ENCODE measurements at regions not wholly inside any gene's neighbourhood (a gene's known extent, or its start where the extent isn't known, plus 50 kb on each side); places are given as distances from the start of the nearest gene placed in this dataset.
"Not testable (repeated sequence)": the region's sequence is repeated elsewhere in the genome, so short reads cannot be mapped to it uniquely, and the experiment has no call there.

DNA sequence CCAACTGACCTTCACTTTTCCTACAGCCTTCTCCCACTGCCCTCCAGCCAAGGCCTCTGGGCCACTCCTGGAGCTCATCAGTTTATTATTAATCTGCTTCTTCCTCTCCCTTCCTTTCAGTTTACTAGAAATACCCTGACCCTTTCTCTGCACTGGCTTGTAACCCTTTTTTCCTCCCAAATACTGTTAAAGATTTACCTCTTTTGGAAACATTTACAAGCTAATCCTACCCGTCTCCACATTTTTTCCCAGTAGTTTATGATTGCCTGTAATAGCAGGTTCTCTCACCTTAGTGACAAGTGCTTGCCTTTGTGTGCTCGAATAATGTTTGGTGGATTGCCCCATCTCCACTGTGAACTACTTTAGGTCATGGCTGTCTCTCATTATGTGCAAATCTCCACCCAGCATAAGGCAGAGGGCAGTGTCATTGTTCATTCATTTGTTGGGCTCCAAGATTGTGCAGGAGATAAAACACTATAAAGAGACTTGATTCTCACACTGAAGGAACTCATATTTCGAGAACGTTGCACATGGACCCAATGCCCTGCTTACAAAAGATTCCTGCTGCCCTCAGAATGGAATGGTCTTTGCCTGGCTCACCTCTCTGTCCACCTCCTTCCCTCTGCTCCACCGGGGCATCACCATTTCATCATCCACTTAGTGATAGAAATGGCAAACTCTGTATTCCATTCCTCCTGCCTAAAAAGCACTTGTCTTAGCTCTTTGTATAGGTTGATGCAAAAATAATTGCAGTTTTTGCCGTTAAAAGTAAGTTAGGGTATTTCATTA lies 491.1 kb downstream of the UTRN start:
- DNase-seq (ENCODE audit: low spot score): no peak

DNA sequence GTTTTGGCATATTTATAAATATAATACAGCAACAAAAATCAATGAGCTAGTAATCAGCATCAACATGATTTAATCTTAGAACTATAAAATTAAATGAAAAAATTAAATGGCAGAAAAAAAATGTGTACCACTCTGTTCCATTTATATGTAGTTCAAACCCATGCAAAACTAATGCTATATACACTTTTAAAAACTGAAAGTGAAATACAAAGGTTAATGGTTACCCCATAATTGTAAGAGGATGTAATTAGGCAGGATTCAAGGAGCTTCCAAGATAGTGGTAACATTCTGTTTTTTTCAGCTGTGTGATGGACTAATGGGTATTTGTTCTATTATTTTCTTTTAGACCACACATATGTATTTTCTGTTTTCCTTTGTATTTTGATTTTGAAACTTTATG lies 492.1 kb downstream of the UTRN start:
- DNase-seq (ENCODE audit: low spot score): no peak

DNA sequence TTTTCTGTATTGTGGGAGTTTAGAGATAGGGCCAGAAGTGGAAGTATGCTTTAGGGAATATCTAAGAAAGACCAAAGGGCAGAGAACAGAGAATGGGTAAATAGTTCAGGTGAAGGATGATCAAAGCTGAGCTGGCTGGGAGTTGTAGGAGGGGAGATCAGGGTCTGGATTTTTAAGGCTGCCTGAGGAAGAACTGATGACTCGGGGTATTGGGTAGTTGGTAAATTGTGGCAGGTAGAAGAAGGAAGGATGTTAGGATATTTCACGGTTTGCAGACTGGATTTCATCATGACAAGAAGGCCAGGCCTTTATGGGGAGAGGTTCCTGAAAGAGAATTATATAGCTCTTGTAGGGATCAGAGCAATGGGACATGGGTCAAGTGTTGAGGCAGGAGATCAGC lies 492.9 kb downstream of the UTRN start:
- DNase-seq (ENCODE audit: low spot score): no peak

DNA sequence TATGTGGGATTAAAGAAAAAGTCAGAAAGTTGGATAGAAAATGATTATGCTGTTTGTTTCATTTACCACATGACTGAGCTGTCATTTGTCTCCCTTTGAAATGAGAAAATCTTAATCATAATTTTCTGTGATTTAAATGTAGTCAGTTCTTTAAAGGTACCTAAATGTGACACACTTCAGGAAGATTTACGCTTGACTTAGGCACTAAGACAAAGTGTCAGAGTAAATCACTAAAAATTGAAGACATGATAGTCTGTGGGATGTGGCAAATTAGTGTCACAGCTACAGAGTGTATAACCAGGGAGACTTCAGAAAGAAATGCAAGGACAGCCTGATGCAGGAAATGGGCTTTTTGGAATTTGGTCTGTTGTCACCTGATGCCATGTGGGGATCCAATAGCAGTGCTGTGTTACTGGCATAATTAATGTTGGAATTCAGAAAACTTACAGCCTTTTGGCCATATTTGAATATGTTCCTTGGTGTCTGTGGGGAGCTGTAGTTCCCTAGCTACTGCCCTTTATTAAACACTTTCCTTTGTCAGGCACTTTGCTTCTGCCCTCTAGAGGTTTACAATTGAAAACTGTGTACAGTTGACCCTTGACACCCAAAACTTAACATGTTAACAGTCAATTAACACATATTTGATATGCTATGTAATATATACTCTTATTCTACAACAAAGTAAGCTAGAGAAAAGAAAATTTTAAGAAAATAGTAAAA lies 493.8 kb downstream of the UTRN start:
- DNase-seq (ENCODE audit: low spot score): no peak

DNA sequence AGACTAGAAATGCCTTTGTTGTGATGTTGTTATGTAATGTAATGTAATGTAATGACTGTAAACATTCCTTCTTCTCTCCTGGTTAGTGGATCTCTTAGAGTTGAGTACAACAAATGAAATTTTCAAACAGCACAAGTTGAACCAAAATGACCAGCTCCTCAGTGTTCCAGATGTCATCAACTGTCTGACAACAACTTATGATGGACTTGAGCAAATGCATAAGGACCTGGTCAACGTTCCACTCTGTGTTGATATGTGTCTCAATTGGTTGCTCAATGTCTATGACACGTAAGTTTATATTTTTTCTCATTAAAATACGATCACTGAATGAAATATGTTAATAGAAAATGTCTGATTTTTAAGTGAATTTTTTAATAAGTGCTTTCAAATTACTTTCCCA lies 496.7 kb downstream of the UTRN start:
- no peak for DNase-seq (ENCODE audit: low spot score)

DNA sequence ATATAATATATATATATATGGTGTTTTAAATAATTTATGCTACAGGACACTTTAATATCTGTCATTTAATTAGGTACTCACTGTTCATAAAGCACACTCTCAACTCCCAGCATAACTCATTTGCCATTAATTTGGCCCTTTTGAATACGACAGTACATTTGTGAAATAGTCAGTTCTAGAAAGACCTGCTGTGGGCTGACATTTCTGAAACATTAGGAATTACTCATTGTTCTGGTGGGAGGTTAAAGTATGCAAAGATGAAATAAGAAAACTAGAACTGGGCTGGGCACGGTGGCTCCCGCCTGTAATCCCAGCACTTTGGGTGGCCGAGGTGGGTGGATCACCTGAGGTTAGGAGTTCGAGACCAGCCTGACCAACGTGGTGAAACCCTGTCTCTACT lies 497.5 kb downstream of the UTRN start:
- DNase-seq (ENCODE audit: low spot score): no peak

DNA sequence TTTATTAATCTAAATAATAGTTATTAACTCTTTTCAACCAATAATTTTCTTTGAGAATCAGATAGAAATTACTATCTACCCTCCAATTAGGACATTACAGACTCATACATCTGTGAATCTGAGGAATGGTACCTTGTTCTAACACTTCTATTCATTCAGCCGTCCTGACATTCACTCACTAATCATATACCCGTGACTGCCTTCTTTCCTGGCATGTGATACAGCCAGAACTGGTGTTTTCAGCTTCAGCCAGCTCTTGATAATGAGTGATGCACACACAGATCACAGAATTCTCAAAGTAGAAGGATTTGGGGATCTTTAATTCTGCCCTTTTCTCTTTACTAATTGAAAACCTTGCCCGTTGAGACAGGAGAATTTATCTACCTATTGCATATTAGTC lies 499.9 kb downstream of the UTRN start:
- no peak for DNase-seq (ENCODE audit: low spot score)

DNA sequence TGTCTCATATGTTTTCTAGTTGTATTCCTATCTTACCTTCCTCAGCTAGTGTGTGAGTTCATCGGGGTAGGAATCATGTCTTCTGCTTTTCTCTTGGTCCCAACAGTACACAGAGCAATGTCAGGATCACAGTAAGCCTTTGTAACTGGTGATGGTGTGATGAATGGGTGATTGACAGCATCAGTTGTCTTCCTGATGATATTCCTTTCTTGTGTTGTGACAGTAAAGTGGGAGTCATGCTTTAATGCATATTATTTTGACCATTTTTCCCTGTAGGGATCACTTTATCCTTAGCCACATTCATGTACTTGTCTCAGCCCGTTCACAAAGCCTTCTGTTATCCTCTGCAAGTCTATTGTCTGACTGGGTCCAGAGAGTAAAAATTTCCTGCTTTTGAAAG lies 501.7 kb downstream of the UTRN start:
- no peak for DNase-seq (ENCODE audit: low spot score)

DNA sequence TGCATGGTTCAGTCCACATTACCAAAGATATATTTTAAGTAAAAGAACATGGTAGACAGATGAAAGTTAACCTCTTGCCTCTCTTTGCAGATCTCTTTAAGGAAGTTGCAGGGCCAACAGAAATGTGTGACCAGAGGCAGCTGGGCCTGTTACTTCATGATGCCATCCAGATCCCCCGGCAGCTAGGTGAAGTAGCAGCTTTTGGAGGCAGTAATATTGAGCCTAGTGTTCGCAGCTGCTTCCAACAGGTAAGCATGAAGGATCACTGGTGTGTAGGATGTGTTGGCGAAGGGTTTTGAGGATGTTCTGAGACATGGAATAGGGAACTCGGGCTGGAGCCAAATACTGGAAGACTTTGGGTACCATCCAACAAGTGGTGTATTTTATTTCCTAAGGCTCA lies 508.6 kb downstream of the UTRN start:
- DNase-seq (ENCODE audit: low spot score): no peak

DNA sequence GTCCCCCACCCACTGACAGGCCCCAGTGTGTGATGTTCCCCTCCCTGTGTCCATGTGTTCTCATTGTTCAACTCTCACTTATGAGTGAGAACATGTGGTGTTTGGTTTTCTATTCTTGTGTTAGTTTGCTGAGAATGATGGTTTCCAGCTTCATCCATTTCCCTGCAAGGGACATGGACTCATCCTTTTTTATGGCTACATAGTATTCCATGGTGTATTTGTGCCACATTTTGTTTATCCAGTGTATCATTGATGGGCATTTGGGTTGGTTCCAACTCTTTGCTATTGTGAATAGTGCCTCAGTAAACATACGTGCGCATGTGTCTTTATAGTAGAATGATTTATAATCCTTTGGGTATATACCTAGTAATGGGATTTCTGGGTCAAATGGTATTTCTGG lies 509.9 kb downstream of the UTRN start:
- not testable (repeated sequence) for DNase-seq (ENCODE audit: low spot score)

DNA sequence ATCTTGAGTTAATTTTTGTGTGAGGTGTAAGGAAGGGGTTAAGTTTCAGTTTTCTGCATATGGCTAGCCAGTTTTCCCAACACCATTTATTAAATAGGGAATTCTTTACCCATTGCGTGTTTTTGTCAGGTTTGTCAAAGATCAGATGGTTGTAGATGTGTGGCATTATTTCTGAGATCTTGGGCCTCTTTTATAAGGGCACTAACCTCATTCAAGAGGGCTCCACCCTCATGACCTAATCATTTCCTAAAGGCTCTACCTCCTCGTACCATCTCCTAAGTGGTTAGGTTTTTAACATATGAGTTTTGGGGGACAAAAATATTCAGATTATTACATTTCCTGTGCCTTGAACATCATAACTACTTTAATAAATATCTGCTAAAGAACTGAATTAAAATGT lies 510.9 kb downstream of the UTRN start:
- no peak for DNase-seq (ENCODE audit: low spot score)

DNA sequence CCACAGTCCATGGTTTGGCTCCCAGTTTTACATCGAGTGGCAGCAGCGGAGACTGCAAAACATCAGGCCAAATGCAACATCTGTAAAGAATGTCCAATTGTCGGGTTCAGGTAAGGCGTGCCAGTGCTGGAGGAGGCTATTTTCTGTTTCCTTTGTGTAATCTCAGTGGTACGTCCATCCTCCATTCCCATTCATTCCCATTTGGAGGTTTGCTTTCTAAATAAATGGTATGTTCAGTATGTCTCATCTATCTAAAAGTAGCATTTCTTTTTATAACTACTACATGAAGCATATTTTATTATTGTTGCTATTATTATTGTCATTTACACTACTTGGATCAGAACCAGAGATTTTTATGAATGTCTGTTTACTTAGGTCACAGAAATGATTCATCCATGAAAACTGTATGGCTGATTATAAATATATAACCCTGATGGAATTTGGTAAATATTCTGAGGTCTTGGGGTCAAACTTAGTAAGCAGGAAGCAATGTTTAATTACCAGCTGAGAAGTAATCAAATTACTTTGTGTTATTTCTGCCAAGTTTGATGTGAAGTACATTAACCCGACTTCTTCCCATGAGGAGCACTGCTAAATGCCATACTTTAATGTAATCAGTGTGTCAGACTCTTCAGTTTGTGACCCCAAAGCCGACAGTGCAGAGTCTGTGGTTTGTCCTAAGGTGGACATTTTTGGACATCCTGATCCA lies 512.9 kb downstream of the UTRN start:
- DNase-seq (ENCODE audit: low spot score): no peak

DNA sequence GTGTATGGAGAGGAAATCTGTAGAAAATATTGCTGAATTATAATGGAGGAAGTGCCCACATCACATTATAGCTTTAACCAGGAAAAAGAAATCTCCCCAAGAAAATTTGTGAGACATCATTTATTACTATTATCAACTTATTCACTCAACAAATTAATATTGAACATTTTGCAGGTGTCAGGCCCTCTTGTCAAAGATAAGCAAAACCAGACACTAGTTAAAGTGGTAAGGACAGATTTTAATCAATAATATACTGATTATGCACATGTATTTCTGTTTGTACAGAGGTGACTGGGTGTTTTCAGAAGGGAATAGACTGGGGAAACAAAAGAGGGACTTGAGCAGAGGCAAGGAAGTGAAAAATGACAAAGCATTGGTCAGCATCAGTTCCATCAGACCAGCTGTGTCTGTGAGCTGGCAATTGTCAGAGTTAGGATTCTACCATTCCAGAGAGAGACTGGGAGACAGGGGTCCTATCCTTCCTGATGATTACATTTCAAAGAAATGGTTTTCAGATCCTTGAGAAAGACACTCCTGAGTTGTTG lies 519.2 kb downstream of the UTRN start:
- no peak for DNase-seq (ENCODE audit: low spot score)

DNA sequence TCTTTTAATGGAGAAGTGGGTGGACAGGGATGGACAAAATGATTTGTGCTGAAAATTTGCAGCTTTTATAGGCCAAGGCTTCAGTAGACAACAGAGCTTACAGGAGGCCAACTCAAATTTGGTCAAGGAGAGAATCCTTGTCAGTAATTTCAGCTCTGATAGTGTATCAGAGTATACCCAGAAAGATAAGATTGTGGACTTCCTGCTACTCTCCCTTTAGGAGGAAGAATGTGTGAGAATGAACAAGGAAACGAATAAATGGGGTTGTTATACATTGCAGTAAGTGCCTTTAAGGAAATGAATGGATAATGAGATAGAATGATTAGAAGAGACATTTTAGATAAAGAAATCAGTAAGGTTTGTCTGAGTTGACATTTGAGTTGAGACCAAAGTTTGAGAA lies 519.9 kb downstream of the UTRN start:
- no peak for DNase-seq (ENCODE audit: low spot score)

DNA sequence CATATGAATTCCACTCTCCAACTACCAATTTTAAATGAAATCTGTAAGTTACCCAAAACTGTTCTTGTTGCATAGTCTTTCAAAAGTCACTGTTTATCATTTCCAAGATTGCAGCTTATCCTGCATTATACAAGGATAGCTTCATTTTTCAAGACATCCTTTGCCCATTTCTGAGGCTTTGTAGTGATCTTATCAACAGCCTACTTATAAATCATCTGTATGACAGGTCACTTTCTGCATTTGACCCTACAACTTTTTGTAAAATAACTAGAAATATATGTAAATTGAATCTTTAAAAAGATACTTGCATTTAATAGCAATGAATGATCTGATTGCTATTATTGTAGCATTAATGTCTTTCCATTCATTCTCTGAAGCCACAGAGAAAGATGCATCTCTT lies 521.1 kb downstream of the UTRN start:
- no peak for DNase-seq (ENCODE audit: low spot score)

DNA sequence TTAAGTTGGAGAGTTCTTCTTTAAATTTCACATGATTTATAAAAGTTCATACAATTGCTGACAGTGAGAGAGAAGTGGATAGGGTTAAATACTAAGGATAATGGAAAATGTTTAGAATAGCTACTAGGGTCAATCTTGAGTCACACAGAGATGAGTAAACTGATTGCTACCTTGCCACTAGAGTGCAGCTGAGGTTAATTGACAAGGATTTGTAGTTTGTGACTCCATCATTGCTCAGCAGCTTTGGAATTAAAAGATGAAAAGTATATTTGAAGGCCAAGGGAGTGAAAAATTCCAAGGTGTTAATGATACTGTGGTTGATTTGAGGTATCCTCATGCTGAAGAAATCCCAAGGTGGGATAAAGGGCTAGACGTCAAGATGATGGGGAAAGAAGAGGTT lies 524.0 kb downstream of the UTRN start:
- DNase-seq (ENCODE audit: low spot score): no peak

DNA sequence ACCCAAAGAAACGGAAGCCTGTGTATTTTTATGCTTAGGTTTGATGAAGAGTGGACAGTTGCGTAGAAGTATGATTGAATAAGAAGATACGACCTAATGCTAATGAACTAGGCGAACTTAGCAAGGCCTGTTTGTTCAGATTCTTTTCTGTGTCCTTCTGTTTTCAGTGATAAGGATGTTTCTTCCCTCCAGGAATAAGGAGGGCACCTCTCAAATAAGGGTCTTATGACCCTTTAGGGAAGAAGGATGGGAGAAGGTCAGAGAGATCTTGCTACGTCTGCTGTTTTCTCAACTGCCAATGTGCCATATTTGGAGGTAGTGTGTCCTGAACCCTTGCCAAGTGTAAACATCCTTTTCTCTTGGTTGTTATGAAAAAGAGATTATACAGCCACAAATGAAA lies 524.8 kb downstream of the UTRN start:
- no peak for DNase-seq (ENCODE audit: low spot score)

DNA sequence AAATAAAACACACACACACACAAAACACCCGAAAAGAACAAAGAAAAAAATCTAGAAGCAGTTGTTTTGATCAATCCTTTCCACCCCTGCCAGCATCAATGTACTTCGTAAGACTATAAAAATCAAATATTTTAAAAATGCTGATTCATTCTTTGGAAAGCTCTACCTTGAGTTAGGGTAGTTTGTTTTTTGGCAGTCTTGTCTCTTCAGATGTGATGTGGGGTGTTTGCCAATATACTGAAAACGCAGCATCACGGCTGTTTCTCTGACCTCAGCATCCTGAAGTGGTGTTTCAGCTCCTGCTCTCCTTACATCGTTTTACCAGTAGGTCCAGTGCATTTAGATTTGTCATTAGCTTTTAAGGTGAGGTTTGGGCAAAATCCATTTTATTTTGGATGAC lies 526.0 kb downstream of the UTRN start:
- no peak for DNase-seq (ENCODE audit: low spot score)

DNA sequence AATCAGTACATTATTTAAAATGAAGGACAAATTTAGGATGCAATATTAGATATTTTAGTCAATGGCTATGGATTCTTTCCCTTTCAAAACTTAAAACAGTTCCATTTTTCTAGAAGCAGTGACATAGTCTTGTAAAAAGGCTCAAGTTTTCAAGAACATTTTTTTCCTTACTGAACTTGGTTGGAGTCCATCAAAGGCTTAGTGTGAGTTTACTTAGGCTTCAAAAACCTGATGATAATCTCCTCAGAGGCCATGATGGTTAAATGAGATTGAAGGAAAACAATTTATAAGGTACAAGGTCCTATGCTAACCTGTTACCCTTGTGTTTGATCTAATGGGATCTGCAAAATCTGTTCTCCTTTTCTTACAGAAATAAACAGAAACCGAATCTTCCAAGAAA lies 531.8 kb downstream of the UTRN start:
- no peak for DNase-seq (ENCODE audit: low spot score)

DNA sequence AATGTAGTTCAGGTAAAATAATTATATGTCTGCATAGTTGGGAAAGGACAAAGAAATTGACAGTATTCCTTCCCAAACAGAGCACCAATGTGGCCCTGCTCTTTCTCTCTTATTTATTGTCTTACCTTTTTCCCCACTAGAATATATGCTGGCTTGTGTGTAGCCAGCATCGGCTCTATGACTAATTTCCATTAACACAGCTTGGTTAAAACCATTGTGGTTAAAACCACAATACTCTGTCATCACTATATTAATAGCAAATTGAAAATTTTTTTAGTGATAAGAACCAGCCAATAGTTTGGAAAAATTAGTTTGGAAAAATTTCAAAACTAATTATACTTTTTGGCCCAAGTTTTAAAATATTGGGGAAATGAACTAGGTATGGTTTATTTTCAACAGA lies 535.1 kb downstream of the UTRN start:
- no peak for DNase-seq (ENCODE audit: low spot score)

DNA sequence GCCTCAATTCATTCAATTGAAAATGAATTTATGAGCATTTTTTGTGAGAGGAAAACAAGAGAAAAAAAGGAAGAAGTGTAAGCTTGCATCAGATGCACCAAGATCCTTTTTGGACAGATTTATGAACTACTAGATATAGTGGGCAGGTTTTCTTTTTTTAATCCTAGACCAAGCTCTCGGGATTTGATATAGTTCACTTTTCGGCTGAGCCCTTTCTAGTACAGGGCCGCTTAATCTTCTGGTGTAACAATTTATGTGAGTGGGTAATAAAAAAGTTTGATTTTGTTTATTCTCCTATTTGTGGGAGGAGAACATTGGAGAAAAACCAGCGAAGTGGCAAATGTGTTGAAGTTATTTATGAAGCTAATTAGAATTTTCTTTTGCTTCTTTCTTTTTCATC lies 538.0 kb downstream of the UTRN start:
- no peak for DNase-seq (ENCODE audit: low spot score)

DNA sequence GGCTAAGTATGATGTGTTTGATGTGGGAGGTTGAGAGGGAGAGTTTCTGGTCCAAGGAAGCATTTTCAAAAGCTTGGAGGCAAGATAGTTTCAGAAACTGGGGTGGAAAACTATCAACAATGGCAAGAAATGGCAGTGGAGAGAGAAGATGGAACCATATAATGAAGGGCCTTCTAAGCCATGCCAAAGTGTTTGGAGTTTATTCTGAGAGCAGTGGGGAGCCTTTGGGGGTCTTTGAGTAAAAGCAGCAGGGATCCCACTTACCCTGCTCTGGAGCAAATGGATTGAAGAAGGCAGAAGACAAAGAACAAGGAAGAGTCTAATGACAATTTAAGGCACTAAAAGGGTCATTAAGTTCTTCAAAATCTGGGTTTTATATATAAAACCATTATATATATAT lies 538.9 kb downstream of the UTRN start:
- no peak for DNase-seq (ENCODE audit: low spot score)

DNA sequence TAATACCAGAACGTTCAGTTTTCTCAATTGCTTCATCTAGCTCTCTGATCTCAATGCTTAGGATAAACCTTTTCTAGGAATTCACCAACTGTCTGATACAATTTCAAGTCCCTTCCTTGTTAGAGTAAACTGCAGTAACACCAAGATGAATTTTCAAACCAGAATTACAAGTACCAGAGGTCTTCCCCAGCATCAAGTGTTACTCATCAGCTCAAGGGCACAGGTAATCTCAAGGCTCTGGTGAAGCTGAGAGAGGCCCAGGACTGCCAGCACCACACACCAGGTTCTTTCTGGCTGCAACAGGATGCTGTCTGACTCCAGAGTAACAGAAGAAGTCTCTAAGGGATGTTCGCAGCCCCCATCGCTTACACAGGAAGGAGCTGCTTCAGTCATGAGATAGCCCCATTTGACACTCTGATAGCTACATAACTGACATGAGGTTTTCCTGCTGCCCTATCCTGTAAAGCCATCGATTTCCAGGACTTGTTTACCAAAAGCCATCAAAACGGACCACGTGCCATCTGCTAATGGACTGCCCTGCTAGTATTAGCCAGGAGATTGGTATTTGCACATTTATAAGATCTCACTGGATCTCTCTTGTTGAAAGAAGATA lies 549.4 kb downstream of the UTRN start:
- DNase-seq (ENCODE audit: low spot score): no peak

Data from D341Med (cell line).